ENCODE measurements at regions not wholly inside any gene's neighbourhood (a gene's known extent, or its start where the extent isn't known, plus 50 kb on each side); places are given as distances from the start of the nearest gene placed in this dataset.
A peak's percentile ranks its signal among the peaks of the same experiment; 100 is the strongest.

GRCh38 chr18:31225668-31226067 lies 63.0 kb upstream of the DSC1 start:
- WGBS = 39% methylated on average over 5 of the region's 5 CpGs
- H3K36me3 ChIP-seq = no peaks in the 10 kb centered on the region
- intact Hi-C loops (cut with DNase I) = no loop called here

GRCh38 chr18:31227497-31228229 lies 65.0 kb upstream of the DSC1 start:
- H3K27me3 ChIP-seq (replicated peaks; ENCODE audit: insufficient read depth) = no peaks in the 10 kb centered on the region
- intact Hi-C loops (cut with DNase I) = no loop called here
- no peak for TF ChIP-seq CTCF (IDR thresholded peaks at IDR 0.05)
- no peak for TF ChIP-seq POLR2AphosphoS5 (IDR thresholded peaks at IDR 0.05)
- no peak for TF ChIP-seq POLR2A (IDR thresholded peaks at IDR 0.05)
- WGBS = 94% methylated on average over 1 of the region's 1 CpG
- no peak overlapping the region for H3K4me3 ChIP-seq
- H3K36me3 ChIP-seq = no peaks in the 10 kb centered on the region
- H3K4me1 ChIP-seq (replicated peaks) = no peaks in the 10 kb centered on the region
- no peaks in the 10 kb centered on the region for H3K9me3 ChIP-seq
- no peak for DNase-seq (ENCODE audit: low spot score)
- H3K27ac ChIP-seq = no peak overlapping the region

More at GRCh38 chr18:31225668-31226067, 63.0 kb upstream of the DSC1 start:
- Histone ChIP-seq H3K27ac (no peak overlapping the region), H3K9me3 (no peaks in the 10 kb centered on the region), H3K4me3 (no peak overlapping the region), H3K4me1 (replicated peaks) (no peaks in the 10 kb centered on the region), H3K27me3 (replicated peaks; ENCODE audit: insufficient read depth) (no peaks in the 10 kb centered on the region)
- no peak for TF ChIP-seq POLR2AphosphoS5 (IDR thresholded peaks at IDR 0.05)
- TF ChIP-seq POLR2A (IDR thresholded peaks at IDR 0.05) = no peak
- TF ChIP-seq CTCF (IDR thresholded peaks at IDR 0.05) = no peak
- no peak for DNase-seq (ENCODE audit: low spot score)

- no peaks in the 10 kb centered on the region for H3K27me3 ChIP-seq (replicated peaks; ENCODE audit: insufficient read depth)
- H3K27ac ChIP-seq = no peak overlapping the region
- WGBS = 52% methylated on average over 2 of the region's 2 CpGs
- TF ChIP-seq POLR2A (IDR thresholded peaks at IDR 0.05) = no peak
- no peak for TF ChIP-seq POLR2AphosphoS5 (IDR thresholded peaks at IDR 0.05)
- no peak for TF ChIP-seq CTCF (IDR thresholded peaks at IDR 0.05)
- H3K4me1 ChIP-seq (replicated peaks) = no peaks in the 10 kb centered on the region
- no peaks in the 10 kb centered on the region for H3K9me3 ChIP-seq
- no peaks in the 10 kb centered on the region for H3K36me3 ChIP-seq
- intact Hi-C loops (cut with DNase I) = loop anchor here (10.0 kb wide), 1 partner anchor 685 kb away; no protein-coding TSS in a partner anchor
- no peak overlapping the region for H3K4me3 ChIP-seq
- DNase-seq (ENCODE audit: low spot score) = no peak
Measured at GRCh38 chr18:31229829-31230228, 67.2 kb upstream of the DSC1 start.

GRCh38 chr18:31230495-31230894 lies 67.8 kb upstream of the DSC1 start:
- no peak overlapping the region for H3K27ac ChIP-seq
- TF ChIP-seq POLR2AphosphoS5 (IDR thresholded peaks at IDR 0.05) = peak; percentile 25
- TF ChIP-seq POLR2A (IDR thresholded peaks at IDR 0.05) = no peak
- TF ChIP-seq CTCF (IDR thresholded peaks at IDR 0.05) = no peak
- no peaks in the 10 kb centered on the region for H3K36me3 ChIP-seq
- intact Hi-C loops (cut with DNase I) = loop anchor here (10.0 kb wide), 1 partner anchor 684 kb away; no protein-coding TSS in a partner anchor
- WGBS = 39% methylated on average over 3 of the region's 3 CpGs
- DNase-seq (ENCODE audit: low spot score) = no peak
- H3K9me3 ChIP-seq = no peaks in the 10 kb centered on the region
- H3K27me3 ChIP-seq (replicated peaks; ENCODE audit: insufficient read depth) = no peaks in the 10 kb centered on the region
- no peak overlapping the region for H3K4me3 ChIP-seq
- H3K4me1 ChIP-seq (replicated peaks) = no peaks in the 10 kb centered on the region

- TF ChIP-seq CTCF (IDR thresholded peaks at IDR 0.05) = no peak
- no peak for TF ChIP-seq POLR2A (IDR thresholded peaks at IDR 0.05)
- no peak for TF ChIP-seq POLR2AphosphoS5 (IDR thresholded peaks at IDR 0.05)
- WGBS = 76% methylated on average over 5 of the region's 5 CpGs
- no peaks in the 10 kb centered on the region for H3K4me1 ChIP-seq (replicated peaks)
- H3K9me3 ChIP-seq = no peaks in the 10 kb centered on the region
- no peaks in the 10 kb centered on the region for H3K27me3 ChIP-seq (replicated peaks; ENCODE audit: insufficient read depth)
- H3K4me3 ChIP-seq = no peak overlapping the region
- no peak overlapping the region for H3K27ac ChIP-seq
- no peak for DNase-seq (ENCODE audit: low spot score)
- intact Hi-C loops (cut with DNase I) = loop anchor here (10.0 kb wide), 1 partner anchor 683 kb away; no protein-coding TSS in a partner anchor
- no peaks in the 10 kb centered on the region for H3K36me3 ChIP-seq
Measured at GRCh38 chr18:31232013-31232412, 69.4 kb upstream of the DSC1 start.

All from prostate gland (tissue), 2 donors.